Lower leg skin (tissue), 3 donors: ENCODE measurements at regions not wholly inside any gene's neighbourhood (a gene's known extent, or its start where the extent isn't known, plus 50 kb on each side); places are given as distances from the start of the nearest gene placed in this dataset.

ENCODE experiments used
- POLR2A ChIP-seq, 2 donors: fragments of 450-650 bp; IDR thresholded peaks; one replicate each; pipeline ENCODE4 v1.6.1; 2016 to 2017; ENCODE audit warnings: antibody characterized with exemption in 2 of 2, mild to moderate bottlenecking in 1 of 2, moderate library complexity in 1 of 2
- TF ChIP-seq, protein P1 (sequence below), 3 donors: fragments of 450-650 bp; IDR thresholded peaks; one replicate each; pipeline ENCODE4 v1.5.1; 2016; ENCODE audit warnings: antibody characterized with exemption in 3 of 3, mild to moderate bottlenecking in 3 of 3, moderate library complexity in 2 of 3

DNA sequence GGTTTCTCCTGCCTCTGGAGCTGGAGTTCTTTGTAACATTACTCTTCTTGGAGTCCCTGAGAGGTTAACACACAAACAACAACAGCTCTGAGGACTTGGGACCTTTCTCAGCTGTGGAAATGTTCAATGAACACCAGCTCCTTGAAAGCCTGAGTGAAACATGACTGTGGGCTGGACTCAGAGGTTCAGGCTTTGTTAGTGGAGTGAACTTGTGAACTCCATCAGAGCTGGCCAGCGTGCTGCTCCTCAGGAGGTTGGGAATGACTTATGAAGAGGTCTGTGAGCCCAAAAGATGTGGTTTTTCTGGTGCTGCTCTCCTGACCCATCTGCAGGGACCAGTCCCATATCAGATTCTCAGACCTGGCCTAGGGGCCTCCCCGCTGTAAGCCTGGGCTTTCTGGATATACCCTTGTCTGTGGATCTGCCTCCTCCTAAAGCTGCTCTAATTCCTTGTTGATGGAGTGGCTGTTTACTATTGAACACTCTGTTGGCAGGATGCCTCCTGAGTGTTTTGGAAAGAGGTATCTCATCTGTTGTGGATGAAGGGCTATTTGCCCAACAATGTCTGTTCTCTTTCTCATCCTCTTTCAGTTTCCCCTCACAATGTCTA is 170.0 kb upstream of the GDNF start:
- no peak for TF ChIP-seq POLR2A (IDR thresholded peaks at IDR 0.05)
- TF ChIP-seq, protein P1, sequence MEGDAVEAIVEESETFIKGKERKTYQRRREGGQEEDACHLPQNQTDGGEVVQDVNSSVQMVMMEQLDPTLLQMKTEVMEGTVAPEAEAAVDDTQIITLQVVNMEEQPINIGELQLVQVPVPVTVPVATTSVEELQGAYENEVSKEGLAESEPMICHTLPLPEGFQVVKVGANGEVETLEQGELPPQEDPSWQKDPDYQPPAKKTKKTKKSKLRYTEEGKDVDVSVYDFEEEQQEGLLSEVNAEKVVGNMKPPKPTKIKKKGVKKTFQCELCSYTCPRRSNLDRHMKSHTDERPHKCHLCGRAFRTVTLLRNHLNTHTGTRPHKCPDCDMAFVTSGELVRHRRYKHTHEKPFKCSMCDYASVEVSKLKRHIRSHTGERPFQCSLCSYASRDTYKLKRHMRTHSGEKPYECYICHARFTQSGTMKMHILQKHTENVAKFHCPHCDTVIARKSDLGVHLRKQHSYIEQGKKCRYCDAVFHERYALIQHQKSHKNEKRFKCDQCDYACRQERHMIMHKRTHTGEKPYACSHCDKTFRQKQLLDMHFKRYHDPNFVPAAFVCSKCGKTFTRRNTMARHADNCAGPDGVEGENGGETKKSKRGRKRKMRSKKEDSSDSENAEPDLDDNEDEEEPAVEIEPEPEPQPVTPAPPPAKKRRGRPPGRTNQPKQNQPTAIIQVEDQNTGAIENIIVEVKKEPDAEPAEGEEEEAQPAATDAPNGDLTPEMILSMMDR (IDR thresholded peaks at IDR 0.05) = no peak
